SK-N-SH treated with all-trans-retinoic acid at 6 μM for 48 hours (cell line): ENCODE measurements at regions not wholly inside any gene's neighbourhood (a gene's known extent, or its start where the extent isn't known, plus 50 kb on each side); places are given as distances from the start of the nearest gene placed in this dataset.

Source experiments
- ARNTL ChIP-seq: fragments of 450-650 bp; formaldehyde crosslinking; IDR thresholded peaks from 2 replicates; pipeline ENCODE4 v1.5.0; 2020; ENCODE audit warnings: low read depth, mild to moderate bottlenecking, moderate library complexity, borderline replicate concordance
- CSDC2 ChIP-seq: fragments of 250-450 bp; sonication (Bioruptor Pico); IDR thresholded peaks from 2 replicates; pipeline ENCODE4 v1.5.0; 2020; ENCODE audit warnings: mild to moderate bottlenecking, moderate library complexity
- PPARA ChIP-seq: fragments of 250-450 bp; sonication (Bioruptor Pico); IDR thresholded peaks from 2 replicates; pipeline ENCODE4 v1.5.0; 2020; ENCODE audit warnings: mild to moderate bottlenecking, borderline replicate concordance
- TCF4 ChIP-seq: fragments of 250-450 bp; sonication (Bioruptor Pico); IDR thresholded peaks from 2 replicates; pipeline ENCODE4 v1.8.0; 2021; ENCODE audit warnings: mild to moderate bottlenecking, moderate library complexity, borderline replicate concordance
- TSHZ2 ChIP-seq: fragments of 250-450 bp; sonication (Bioruptor Pico); IDR thresholded peaks from 2 replicates; pipeline ENCODE4 v1.5.0; 2020; ENCODE audit warnings: mild to moderate bottlenecking, moderate library complexity
- ZFP30 ChIP-seq: fragments of 450-650 bp; formaldehyde crosslinking; IDR thresholded peaks from 2 replicates; pipeline ENCODE4 v1.5.0; 2022; ENCODE audit warnings: mild to moderate bottlenecking, moderate library complexity
- ZNF8 ChIP-seq: fragments of 450-650 bp; formaldehyde crosslinking; IDR thresholded peaks from 2 replicates; pipeline ENCODE4 v1.5.0; 2020; ENCODE audit warnings: mild to moderate bottlenecking, moderate library complexity
- TF ChIP-seq, protein P1 (sequence below): fragments of 250-450 bp; sonication (Bioruptor Pico); IDR thresholded peaks from 2 replicates; pipeline ENCODE4 v1.8.0; 2020; ENCODE audit warnings: mild to moderate bottlenecking, moderate library complexity, borderline replicate concordance

DNA sequence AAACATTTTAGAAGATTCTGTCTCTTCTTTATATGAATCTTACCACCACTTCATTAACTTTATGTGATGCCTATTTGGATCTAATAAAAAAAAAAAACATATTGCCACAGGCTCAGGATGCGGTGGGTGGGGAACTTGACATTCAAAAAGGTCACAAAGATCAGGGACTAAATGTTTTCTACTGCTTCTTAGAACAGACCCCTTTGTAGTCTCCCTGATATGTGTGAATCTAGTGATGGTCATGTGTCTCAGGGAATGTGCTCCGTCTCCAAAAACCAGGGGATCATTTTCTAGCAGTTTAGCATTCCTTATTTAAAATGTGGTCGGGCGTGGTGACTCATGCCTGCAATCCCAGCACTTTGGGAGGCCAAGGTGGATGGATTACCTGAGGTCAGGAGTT is 807.8 kb upstream of the CHAC2 start:
- TF ChIP-seq TCF4 (CRISPR knock-in tag) (no peak), ZNF8 (CRISPR knock-in tag) (no peak), TSHZ2 (no peak), PPARA (CRISPR knock-in tag) (no peak), ZFP30 (CRISPR knock-in tag) (no peak), CSDC2 (CRISPR knock-in tag) (no peak), ARNTL (CRISPR knock-in tag) (no peak)
- TF ChIP-seq, protein P1, sequence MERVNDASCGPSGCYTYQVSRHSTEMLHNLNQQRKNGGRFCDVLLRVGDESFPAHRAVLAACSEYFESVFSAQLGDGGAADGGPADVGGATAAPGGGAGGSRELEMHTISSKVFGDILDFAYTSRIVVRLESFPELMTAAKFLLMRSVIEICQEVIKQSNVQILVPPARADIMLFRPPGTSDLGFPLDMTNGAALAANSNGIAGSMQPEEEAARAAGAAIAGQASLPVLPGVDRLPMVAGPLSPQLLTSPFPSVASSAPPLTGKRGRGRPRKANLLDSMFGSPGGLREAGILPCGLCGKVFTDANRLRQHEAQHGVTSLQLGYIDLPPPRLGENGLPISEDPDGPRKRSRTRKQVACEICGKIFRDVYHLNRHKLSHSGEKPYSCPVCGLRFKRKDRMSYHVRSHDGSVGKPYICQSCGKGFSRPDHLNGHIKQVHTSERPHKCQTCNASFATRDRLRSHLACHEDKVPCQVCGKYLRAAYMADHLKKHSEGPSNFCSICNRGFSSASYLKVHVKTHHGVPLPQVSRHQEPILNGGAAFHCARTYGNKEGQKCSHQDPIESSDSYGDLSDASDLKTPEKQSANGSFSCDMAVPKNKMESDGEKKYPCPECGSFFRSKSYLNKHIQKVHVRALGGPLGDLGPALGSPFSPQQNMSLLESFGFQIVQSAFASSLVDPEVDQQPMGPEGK (CRISPR knock-in tag), result no peak
